HL-60 (cell line): ENCODE measurements at regions not wholly inside any gene's neighbourhood (a gene's known extent, or its start where the extent isn't known, plus 50 kb on each side); places are given as distances from the start of the nearest gene placed in this dataset.

Experiments used
- DNase-seq, 2 experiments: peaks; one replicate each; pipeline ENCODE4 v3.0.0-alpha.2; 2010 to 2020; ENCODE audit warnings: low read depth in 1 of 2, low spot score in 1 of 2
- H3K27ac ChIP-seq: fragments of 250-450 bp; sonication (Bioruptor Pico); replicated peaks from 2 replicates; pipeline ENCODE4 v1.5.1; 2020; ENCODE audit warnings: mild to moderate bottlenecking, moderate library complexity
- H3K27me3 ChIP-seq: fragments of 250-450 bp; sonication (Bioruptor Pico); 2 replicates; pipeline ENCODE4 v1.5.1; 2021; ENCODE audit warnings: mild to moderate bottlenecking, moderate library complexity; ENCODE audit not compliant: insufficient read depth, poor library complexity, severe bottlenecking
- H3K4me3 ChIP-seq: replicated peaks from 2 replicates; pipeline ENCODE4 v1.5.1; 2011; ENCODE audit warnings: mild to moderate bottlenecking, control low read depth, low read length; ENCODE audit not compliant: insufficient read depth
- CTCF ChIP-seq: IDR thresholded peaks from one replicate; pipeline ENCODE4 v1.5.1; 2011; ENCODE audit warnings: low read length, control low read depth, inconsistent platforms; ENCODE audit not compliant: insufficient read depth
- GABPA ChIP-seq: IDR thresholded peaks from 2 replicates; pipeline ENCODE4 v1.6.1; 2012; ENCODE audit warnings: low read depth
- POLR2AphosphoS5 ChIP-seq: IDR thresholded peaks from 2 replicates; pipeline ENCODE4 v1.6.1; 2012; ENCODE audit warnings: low read depth
- REST ChIP-seq: IDR thresholded peaks from 2 replicates; pipeline ENCODE4 v1.6.1; 2012; ENCODE audit warnings: low read depth; ENCODE audit not compliant: insufficient replicate concordance
- SPI1 ChIP-seq: IDR thresholded peaks from 2 replicates; pipeline ENCODE4 v1.6.1; 2012; ENCODE audit warnings: low read depth, mild to moderate bottlenecking, borderline replicate concordance

- peaks cover 31% of the 10 kb centered on the region for H3K27me3 ChIP-seq
- TF ChIP-seq SPI1 (no peak), REST (no peak), GABPA (no peak), CTCF (no peak), POLR2AphosphoS5 (no peak)
- no peak overlapping the region for H3K27ac ChIP-seq
- no peak overlapping the region for H3K4me3 ChIP-seq
- no peak for DNase-seq
Observed at GRCh38 chr9:33637881-33638280, 113.8 kb downstream of the ANKRD18B start.

- Histone ChIP-seq H3K4me3 (no peak overlapping the region), H3K27me3 (peaks cover 31% of the 10 kb centered on the region), H3K27ac (no peak overlapping the region)
- no peak for TF ChIP-seq SPI1
- TF ChIP-seq GABPA: no peak
- no peak for TF ChIP-seq REST
- no peak for TF ChIP-seq POLR2AphosphoS5
- no peak for TF ChIP-seq CTCF
- no peak for DNase-seq
Observed at GRCh38 chr9:33638391-33638915, 114.4 kb downstream of the ANKRD18B start.

- TF ChIP-seq SPI1 (no peak), GABPA (no peak), CTCF (no peak), POLR2AphosphoS5 (no peak), REST (no peak)
- H3K27me3 ChIP-seq: peaks cover 6% of the 10 kb centered on the region
- no peak for DNase-seq
- H3K4me3 ChIP-seq: no peak overlapping the region
- H3K27ac ChIP-seq: no peak overlapping the region
Observed at GRCh38 chr9:33645706-33646105, 121.7 kb downstream of the ANKRD18B start.
